Epithelial cell of prostate (primary cell): ENCODE measurements at regions not wholly inside any gene's neighbourhood (a gene's known extent, or its start where the extent isn't known, plus 50 kb on each side); places are given as distances from the start of the nearest gene placed in this dataset.
"Not testable (repeated sequence)": the region's sequence is repeated elsewhere in the genome, so short reads cannot be mapped to it uniquely, and the experiment has no call there.

Experiments
- DNase-seq: peaks from one replicate; pipeline ENCODE4 v3.0.0-alpha.2; 2011; ENCODE audit warnings: low read depth, low spot score
- H3K27ac ChIP-seq: fragments of 450-650 bp; 2 replicates; pipeline ENCODE4 v1.5.1; 2017; ENCODE audit warnings: mild to moderate bottlenecking

GRCh38 chr5:62051747-62052146 lies 254.3 kb upstream of the KIF2A start:
- no peak for DNase-seq
- H3K27ac ChIP-seq: no peak overlapping the region

DNA sequence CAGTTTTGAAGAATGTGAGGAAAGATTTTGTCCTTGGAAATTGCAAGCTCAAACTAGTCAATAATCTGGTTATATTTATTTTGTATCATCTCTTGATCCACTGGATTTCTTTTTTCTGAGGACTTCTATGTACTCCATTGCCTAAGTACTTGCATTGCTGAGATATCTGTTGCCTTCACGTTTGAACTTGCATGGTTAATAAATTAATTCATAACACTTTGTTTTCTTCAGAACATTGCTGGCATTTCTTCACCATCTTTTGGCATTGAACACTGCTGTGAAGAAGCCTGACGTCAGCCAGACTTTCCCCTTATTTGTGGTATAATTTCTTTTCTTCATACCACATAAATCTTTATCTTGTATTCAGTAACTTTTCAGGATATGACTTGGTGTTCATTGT lies 246.0 kb upstream of the KIF2A start:
- H3K27ac ChIP-seq: no peak overlapping the region
- DNase-seq: no peak

DNA sequence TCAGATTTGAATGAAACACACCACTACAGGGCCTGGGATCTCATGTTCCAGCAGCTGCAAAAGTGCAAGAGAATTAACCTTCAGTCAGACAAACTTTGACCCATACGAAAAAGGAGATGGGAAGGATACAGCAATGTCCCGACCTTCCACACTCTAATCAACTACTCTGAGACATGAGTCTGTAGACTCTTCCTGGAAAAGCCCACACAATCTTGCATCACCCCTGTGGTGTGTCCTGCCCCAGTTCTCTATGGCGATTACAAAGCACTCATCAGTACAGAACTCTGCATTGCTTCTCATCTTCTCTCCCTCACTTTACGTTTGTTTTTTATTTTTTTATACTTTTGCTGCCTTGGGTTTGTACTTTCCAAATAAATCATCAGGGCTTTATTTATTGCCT lies 241.0 kb upstream of the KIF2A start:
- DNase-seq: no peak
- H3K27ac ChIP-seq: no peak overlapping the region

DNA sequence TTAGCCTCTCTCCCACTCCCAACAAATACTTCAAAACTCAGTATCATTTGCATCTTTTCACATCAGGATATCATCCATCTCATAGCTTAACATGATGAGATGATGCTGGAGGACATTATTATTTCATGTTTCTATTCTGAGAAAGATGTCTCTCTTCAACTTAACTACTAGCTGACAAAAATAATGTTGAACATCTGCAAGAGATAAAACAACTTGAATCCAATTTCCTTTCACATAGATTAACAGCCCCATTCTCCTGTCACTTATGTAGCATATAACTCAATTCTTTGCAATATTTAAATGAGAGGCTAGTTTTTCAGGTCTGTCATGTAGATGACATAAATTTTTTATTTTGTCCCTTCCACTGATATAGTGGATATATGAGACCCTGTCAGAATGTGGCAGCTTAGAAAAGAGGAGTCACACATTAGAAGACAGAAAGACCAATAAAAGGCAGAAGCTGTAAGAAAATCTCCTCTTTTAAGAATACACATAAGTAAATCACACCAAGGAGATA lies 239.2 kb upstream of the KIF2A start:
- DNase-seq: no peak

DNA sequence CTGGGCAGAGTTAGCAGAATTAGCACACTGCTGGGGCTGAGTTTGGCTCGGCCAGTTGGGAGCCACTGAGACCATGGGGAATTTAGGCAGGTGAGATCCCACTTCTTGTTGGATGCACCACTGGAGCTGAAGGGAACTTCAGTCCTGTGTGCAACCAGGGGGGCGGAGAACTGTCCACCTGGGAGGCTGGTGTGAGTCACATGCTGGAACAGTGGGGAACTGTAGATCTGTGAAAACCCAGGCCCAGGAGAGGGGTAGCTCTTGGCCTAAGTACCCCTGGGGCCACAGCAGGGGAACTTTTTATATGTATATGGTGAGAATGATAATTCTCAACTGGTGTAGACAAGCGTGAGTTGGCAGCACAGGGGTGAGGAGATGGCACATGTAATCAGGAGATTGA lies 237.5 kb upstream of the KIF2A start:
- DNase-seq: no peak
- H3K27ac ChIP-seq: no peak overlapping the region

More for the DNA sequence above, 239.2 kb upstream of the KIF2A start:
- H3K27ac ChIP-seq: no peak overlapping the region

- H3K27ac ChIP-seq: no peak overlapping the region
- DNase-seq: no peak
Measured at GRCh38 chr5:62077387-62077786, 228.6 kb upstream of the KIF2A start.

DNA sequence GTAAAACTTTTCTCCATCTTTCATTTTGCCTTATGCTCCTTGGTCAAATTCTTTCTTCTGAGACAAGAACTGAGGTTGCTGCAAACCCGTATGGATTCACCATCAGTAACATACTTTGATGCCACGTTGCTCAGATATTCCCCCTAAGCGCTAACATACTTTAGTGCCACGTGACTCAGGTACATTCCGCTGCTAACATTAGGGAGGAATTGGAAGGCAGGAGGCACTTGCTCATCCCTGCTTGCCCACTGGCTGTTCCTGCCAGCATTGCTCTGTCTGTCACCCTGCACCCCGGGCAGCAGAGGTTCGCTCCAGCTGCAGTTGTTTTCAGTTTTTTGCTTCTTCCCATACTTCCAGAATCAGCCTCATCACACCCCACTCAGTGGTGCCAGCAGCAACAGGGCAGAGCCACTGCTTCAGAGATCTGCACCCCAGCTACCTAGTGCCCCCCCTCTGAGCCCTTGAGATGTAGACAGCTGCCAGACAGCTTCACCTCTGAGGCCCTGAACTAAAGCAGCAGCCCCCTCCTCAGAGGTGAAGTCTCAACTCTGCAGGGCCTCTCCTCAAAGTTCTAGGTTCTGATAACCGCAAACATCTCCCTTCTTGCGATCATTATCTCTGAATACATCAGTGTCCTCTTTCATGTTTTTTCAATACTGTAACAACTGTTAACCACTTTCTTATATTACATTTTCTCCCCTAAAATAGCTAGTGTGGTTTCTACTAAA lies 228.0 kb upstream of the KIF2A start:
- no peak for DNase-seq
- no peak overlapping the region for H3K27ac ChIP-seq

DNA sequence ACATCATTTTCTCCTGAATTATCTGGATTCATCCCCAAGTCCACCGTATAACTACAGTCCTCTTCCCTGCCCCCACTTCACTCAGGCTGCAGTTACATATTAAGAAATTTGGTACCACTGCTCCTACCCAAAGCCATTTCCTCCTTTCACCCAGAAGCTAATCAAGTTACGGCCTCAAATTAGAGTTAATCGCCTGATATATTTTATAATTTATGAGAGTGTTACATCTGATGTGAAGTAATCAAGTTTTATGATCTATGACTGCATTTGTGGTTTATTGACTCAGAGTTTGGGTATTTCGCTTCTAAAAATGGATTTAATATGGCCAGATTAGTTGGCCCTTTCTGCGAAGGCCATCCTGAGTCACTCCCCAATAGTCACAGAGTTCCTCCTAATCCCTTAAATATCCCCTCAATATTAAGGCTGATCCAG lies 223.6 kb upstream of the KIF2A start:
- peak overlapping the region; percentile 25 for H3K27ac ChIP-seq
- peak; percentile 57 for DNase-seq

GRCh38 chr5:62083247-62083646 lies 222.8 kb upstream of the KIF2A start:
- no peak for DNase-seq
- H3K27ac ChIP-seq: peak overlapping the region; percentile 25

GRCh38 chr5:62083661-62084060 lies 222.3 kb upstream of the KIF2A start:
- H3K27ac ChIP-seq: peak overlapping the region; percentile 25
- peak; percentile 52 for DNase-seq

- DNase-seq: no peak
- H3K27ac ChIP-seq: peak overlapping the region; percentile 25
Measured at GRCh38 chr5:62084391-62084790, 221.6 kb upstream of the KIF2A start.

DNA sequence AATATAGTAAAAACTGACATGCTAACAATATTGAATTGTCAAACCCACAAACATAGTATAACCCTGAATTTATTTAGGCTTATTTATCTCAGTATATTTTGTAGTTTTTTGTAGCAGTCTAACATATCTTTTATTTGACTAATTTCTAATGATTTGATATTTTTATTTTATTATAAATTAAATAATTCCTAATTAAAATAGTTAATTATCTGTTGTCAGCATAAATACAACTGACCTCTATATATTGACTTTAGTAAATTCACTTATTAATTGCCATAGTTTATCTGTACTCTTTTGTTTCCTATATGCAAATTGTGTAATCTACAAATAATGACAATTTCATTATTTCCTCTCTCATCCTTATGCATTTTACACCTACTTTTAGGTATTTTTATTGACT lies 215.1 kb upstream of the KIF2A start:
- no peak overlapping the region for H3K27ac ChIP-seq
- no peak for DNase-seq

- DNase-seq: no peak
- H3K27ac ChIP-seq: no peak overlapping the region
Measured at GRCh38 chr5:62093411-62093810, 212.6 kb upstream of the KIF2A start.

DNA sequence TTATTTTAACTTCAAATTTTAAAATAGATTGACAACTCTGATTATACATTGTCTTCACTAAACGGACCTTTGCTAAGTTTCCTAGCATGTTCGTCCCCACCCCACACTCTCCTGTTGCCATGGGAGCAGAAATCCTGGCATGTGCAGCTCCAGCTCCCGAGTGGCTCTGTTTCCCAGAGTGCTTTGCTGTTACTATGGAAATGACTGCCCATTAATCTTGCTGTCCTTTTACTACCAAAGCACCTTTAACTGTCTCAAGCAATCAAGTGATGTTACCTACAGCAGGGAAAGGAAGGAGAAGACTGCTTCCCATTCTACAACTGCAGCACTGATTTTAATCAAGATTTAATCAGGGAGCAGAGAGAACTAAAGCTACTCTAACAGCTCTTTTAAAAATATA lies 212.0 kb upstream of the KIF2A start:
- no peak overlapping the region for H3K27ac ChIP-seq
- DNase-seq: no peak

DNA sequence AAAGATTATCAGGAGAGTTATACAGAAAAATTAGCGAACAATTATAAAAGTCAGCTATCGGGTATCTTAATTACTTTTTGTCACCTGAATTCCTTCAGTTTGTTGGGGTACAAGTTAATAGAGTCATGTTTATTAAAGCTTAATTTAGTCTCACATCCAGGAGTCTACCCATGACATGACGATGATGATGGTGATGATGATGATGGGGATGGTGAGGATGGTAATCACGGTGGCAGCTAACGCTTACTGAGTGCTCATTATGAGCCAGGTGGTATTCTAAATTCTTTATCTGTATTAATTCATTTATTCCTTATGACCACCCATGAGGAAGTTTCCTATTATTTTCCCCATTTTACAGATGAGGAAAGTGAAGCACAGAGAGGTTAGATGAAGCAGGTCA lies 208.6 kb upstream of the KIF2A start:
- H3K27ac ChIP-seq: no peak overlapping the region
- no peak for DNase-seq

DNA sequence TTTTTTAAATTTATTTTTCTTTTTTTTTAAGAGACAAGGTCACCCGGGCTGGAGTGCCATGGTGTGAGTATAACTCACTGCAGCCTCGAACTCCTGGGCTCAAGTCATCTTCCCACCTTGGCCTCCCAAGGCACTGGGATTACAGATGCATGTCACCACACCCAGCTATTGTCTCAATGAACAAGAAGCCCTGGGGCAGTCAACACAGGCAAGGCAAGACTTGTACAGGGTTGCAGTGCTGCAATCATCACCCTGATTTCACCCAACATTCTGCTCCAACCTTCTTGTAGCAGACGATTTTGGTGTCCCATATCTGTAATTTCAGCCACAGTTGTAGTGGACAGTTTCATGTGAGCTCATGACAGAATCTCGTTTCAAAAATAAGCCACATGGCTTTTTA lies 205.8 kb upstream of the KIF2A start:
- DNase-seq: peak; percentile 71

DNA sequence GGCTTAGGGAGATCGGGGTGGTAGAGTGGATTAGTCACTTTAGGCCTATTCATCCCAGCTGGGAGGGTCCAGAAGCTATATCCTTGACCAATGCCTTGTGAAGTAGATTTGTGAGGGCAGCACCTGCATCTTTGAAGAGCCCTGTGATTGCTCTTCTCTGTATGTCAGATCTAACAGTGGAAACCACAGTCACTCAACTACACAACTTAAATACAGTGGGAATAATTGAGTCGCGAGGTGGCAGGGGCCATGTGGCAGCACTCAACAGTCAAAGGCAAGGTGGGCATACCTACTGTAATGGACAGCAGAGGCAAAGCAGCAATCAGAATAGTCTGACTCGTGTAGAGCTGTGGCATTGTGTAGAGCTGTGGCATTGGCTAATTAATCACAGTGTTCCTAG lies 202.1 kb upstream of the KIF2A start:
- H3K27ac ChIP-seq: not testable (repeated sequence)

More for the DNA sequence above, 205.8 kb upstream of the KIF2A start:
- no peak overlapping the region for H3K27ac ChIP-seq

DNA sequence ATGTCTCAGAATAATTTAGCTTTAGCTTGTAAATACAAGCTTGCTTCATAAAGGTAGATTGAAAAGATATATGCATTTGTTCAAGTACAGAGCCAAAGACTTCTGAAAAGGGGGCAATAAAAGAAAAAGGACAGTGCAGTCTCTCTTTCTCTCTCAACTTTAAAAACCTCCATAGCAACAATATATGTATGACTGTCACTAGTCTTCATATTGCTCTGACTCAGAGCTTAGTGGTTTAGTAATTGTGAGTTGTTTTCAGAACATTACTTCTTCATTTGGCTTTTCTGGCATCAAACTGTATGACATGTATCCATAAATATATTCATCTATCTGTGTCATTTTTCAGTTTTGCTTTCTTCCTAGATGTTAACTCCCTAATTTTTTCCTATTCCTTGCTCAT lies 194.6 kb upstream of the KIF2A start:
- no peak for DNase-seq
- H3K27ac ChIP-seq: no peak overlapping the region

More for the DNA sequence above, 202.1 kb upstream of the KIF2A start:
- DNase-seq: not testable (repeated sequence)

DNA sequence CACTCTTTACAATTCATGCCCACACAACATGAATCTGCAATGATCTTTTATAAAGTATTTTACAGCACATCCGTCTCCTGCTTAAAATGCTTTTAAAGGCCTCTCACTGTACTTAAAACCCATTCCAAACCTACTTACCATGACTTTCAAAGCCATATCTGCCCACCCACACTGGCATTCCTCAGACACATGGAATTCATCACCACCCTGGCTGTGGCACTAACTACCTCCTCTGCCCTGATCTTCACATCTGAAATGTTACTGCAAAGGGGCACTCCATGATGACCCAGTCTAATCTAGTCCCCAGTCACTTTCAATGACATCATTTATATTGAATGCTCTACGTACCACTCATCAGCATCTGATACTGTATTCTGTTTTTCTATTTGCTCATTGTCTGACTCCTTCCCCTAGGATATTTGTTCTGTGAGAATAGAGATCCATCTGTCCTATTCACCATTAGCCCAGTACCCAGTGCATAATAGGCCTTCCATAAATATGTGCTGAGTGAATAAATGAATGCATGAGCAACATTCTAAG lies 193.2 kb upstream of the KIF2A start:
- no peak for DNase-seq
- no peak overlapping the region for H3K27ac ChIP-seq

DNA sequence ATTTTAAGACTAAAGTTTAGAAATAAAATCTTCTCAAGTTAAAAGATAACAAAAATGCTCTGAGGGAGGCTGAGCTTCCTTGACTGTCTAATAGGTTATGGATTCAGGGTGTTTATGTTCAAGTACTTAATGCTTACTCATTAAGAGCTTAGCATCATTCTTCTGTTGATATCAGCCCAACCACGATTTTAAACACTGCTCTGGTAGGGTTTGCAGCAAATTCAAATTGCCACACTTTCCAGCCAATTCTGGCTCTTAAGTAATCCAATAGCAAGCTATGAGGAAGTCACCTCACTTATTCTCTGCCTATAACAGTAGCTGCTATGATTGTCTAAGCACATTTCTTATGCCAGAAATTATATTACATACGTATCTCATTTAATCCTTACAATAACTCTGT lies 191.0 kb upstream of the KIF2A start:
- H3K27ac ChIP-seq: no peak overlapping the region
- DNase-seq: no peak

DNA sequence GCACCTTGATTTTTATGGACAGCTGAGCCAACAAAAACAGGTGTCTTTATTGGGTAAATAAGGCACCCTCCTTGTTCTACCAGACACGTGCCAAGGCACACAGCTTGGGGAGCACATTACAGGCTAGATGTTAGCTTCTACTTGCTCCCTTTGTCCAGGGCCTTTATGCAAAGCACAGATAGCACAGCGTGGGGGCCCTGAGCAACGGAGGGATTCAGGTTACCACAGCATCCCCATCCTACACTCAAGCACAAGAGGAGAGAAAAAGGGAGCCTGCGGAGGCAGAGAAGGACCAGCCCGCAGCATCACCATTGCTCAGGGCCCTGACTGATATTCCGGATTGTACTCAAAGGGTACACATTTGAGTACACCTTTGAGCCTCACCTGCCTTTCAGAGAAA lies 181.7 kb upstream of the KIF2A start:
- DNase-seq: no peak
- no peak overlapping the region for H3K27ac ChIP-seq

DNA sequence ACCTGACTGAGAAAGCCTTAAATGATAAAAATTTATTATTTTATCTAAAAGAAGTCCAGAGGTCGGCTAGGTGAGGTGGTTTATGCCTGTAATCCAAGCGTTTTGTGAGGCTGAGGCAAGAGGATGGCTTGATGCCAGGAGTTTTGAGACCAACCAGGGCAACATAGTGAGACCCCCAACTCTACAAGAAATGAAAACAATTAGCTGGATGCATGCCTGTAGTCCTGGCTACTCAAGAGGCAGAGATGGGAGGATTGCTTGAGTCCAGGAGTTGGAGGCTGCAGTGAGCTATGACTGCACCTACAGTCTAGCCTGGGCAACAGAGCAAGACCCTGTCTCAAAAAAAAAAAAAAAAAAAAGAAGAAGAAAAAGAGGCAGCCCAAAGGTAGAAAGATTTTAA lies 179.9 kb upstream of the KIF2A start:
- no peak for DNase-seq

More for the DNA sequence above, 179.9 kb upstream of the KIF2A start:
- H3K27ac ChIP-seq: no peak overlapping the region
